Activated CD4-positive, alpha-beta memory T cell treated with anti-CD3 and anti-CD28 coated beads for 36 hours (primary cell): ENCODE measurements at regions not wholly inside any gene's neighbourhood (a gene's known extent, or its start where the extent isn't known, plus 50 kb on each side); places are given as distances from the start of the nearest gene placed in this dataset.

Source experiments
- CTCF ChIA-PET: fragments of 350-600 bp; sonication (Branson Sonifier 250); formaldehyde crosslinking; loops from one replicate; lab custom pipeline; 2021; ENCODE audit warnings: antibody characterized with exemption, inconsistent platforms; lab: Charles Lee
- POLR2A ChIA-PET: fragments of 350-600 bp; sonication (Branson Sonifier 250); formaldehyde crosslinking; loops from one replicate; lab custom pipeline; 2021; ENCODE audit warnings: antibody characterized with exemption; lab: Charles Lee
- DNase-seq: peaks from one replicate; pipeline ENCODE4 v3.0.0-alpha.2; 2020
- H3K27ac Mint-ChIP-seq: one replicate; pipeline ENCODE4 v1.8.0; 2021; ENCODE audit warnings: mixed read lengths
- H3K27me3 Mint-ChIP-seq: one replicate; pipeline ENCODE4 v1.8.0; 2021; ENCODE audit warnings: mixed read lengths
- H3K36me3 Mint-ChIP-seq: one replicate; pipeline ENCODE4 v1.8.0; 2021; ENCODE audit warnings: mixed read lengths
- H3K4me1 Mint-ChIP-seq: one replicate; pipeline ENCODE4 v1.8.0; 2021; ENCODE audit warnings: low read depth, mixed read lengths
- H3K4me3 Mint-ChIP-seq: one replicate; pipeline ENCODE4 v1.8.0; 2021; ENCODE audit warnings: mild to moderate bottlenecking, mixed read lengths
- H3K9me3 Mint-ChIP-seq: one replicate; pipeline ENCODE4 v1.8.0; 2021; ENCODE audit warnings: mixed read lengths
- intact Hi-C: fragments of 100-400 bp; cut with micrococcal nuclease; formaldehyde crosslinking; loops from one replicate; pipeline ENCODE4 v1.15.1; 2023

GRCh38 chr2:234592541-234592940 lies 95.7 kb upstream of the ARL4C start:
- Mint-ChIP-seq H3K36me3 (no peaks in the 10 kb centered on the region), H3K9me3 (no peaks in the 10 kb centered on the region), H3K4me1 (no peaks in the 10 kb centered on the region), H3K27ac (no peak overlapping the region), H3K27me3 (peaks cover 9% of the 10 kb centered on the region), H3K4me3 (no peak overlapping the region)
- CTCF ChIA-PET = no interaction called here
- no peak for DNase-seq
- POLR2A ChIA-PET = interaction anchor here (0.7 kb wide), 1 partner anchor 462 kb away, joined by 3 read pairs; no protein-coding TSS in a partner anchor
- intact Hi-C loops = no loop called here

- no peak overlapping the region for H3K4me3 Mint-ChIP-seq
- ChIA-PET POLR2A (no interaction called here), CTCF (no interaction called here)
- no peaks in the 10 kb centered on the region for H3K36me3 Mint-ChIP-seq
- no peaks in the 10 kb centered on the region for H3K9me3 Mint-ChIP-seq
- no peaks in the 10 kb centered on the region for H3K4me1 Mint-ChIP-seq
- no peak overlapping the region for H3K27ac Mint-ChIP-seq
- no peak for DNase-seq
- H3K27me3 Mint-ChIP-seq = peaks cover 7% of the 10 kb centered on the region
- intact Hi-C loops = no loop called here
Observed at GRCh38 chr2:234590076-234590475, 93.2 kb upstream of the ARL4C start.

- POLR2A ChIA-PET = no interaction called here
- no peaks in the 10 kb centered on the region for H3K9me3 Mint-ChIP-seq
- intact Hi-C loops = no loop called here
- peaks cover 13% of the 10 kb centered on the region for H3K27me3 Mint-ChIP-seq
- H3K27ac Mint-ChIP-seq = no peak overlapping the region
- no peak for DNase-seq
- no peaks in the 10 kb centered on the region for H3K36me3 Mint-ChIP-seq
- no peaks in the 10 kb centered on the region for H3K4me1 Mint-ChIP-seq
- CTCF ChIA-PET = no interaction called here
- no peak overlapping the region for H3K4me3 Mint-ChIP-seq
Observed at GRCh38 chr2:234588054-234588430, 91.2 kb upstream of the ARL4C start.

GRCh38 chr2:234587341-234588053 lies 90.6 kb upstream of the ARL4C start:
- no peak overlapping the region for H3K27ac Mint-ChIP-seq
- DNase-seq = no peak
- H3K4me1 Mint-ChIP-seq = no peaks in the 10 kb centered on the region
- H3K36me3 Mint-ChIP-seq = no peaks in the 10 kb centered on the region
- no peaks in the 10 kb centered on the region for H3K9me3 Mint-ChIP-seq
- ChIA-PET POLR2A (no interaction called here), CTCF (interaction anchor here (0.6 kb wide), 2 partner anchors 1097 to 1159 kb away, joined by 3 read pairs; no protein-coding TSS in a partner anchor)
- H3K4me3 Mint-ChIP-seq = no peak overlapping the region
- intact Hi-C loops = no loop called here
- peaks cover 14% of the 10 kb centered on the region for H3K27me3 Mint-ChIP-seq

- intact Hi-C loops = no loop called here
- no peak for DNase-seq
- Mint-ChIP-seq H3K27ac (no peak overlapping the region), H3K27me3 (peaks cover 7% of the 10 kb centered on the region), H3K36me3 (no peaks in the 10 kb centered on the region), H3K4me1 (no peaks in the 10 kb centered on the region), H3K9me3 (no peaks in the 10 kb centered on the region), H3K4me3 (no peak overlapping the region)
- ChIA-PET POLR2A (no interaction called here), CTCF (no interaction called here)
Observed at GRCh38 chr2:234583331-234583730, 86.5 kb upstream of the ARL4C start.

GRCh38 chr2:234580686-234581085 lies 83.8 kb upstream of the ARL4C start:
- no peak for DNase-seq
- no peaks in the 10 kb centered on the region for H3K9me3 Mint-ChIP-seq
- H3K4me1 Mint-ChIP-seq = no peaks in the 10 kb centered on the region
- H3K27ac Mint-ChIP-seq = no peak overlapping the region
- intact Hi-C loops = no loop called here
- H3K4me3 Mint-ChIP-seq = no peak overlapping the region
- H3K36me3 Mint-ChIP-seq = no peaks in the 10 kb centered on the region
- POLR2A ChIA-PET = no interaction called here
- CTCF ChIA-PET = no interaction called here
- peaks cover 7% of the 10 kb centered on the region for H3K27me3 Mint-ChIP-seq

- ChIA-PET CTCF (no interaction called here), POLR2A (no interaction called here)
- intact Hi-C loops = no loop called here
- Mint-ChIP-seq H3K27ac (no peak overlapping the region), H3K9me3 (no peaks in the 10 kb centered on the region), H3K4me1 (no peaks in the 10 kb centered on the region), H3K36me3 (no peaks in the 10 kb centered on the region), H3K4me3 (no peak overlapping the region), H3K27me3 (peaks cover 7% of the 10 kb centered on the region)
- no peak for DNase-seq
Observed at GRCh38 chr2:234579231-234579962, 82.5 kb upstream of the ARL4C start.

- ChIA-PET POLR2A (no interaction called here), CTCF (no interaction called here)
- Mint-ChIP-seq H3K9me3 (no peaks in the 10 kb centered on the region), H3K4me3 (no peak overlapping the region), H3K27ac (no peak overlapping the region), H3K4me1 (no peaks in the 10 kb centered on the region), H3K36me3 (no peaks in the 10 kb centered on the region), H3K27me3 (peaks cover 5% of the 10 kb centered on the region)
- intact Hi-C loops = no loop called here
- no peak for DNase-seq
Observed at GRCh38 chr2:234578389-234578788, 81.5 kb upstream of the ARL4C start.

- ChIA-PET POLR2A (no interaction called here), CTCF (no interaction called here)
- no peak overlapping the region for H3K27ac Mint-ChIP-seq
- intact Hi-C loops = no loop called here
- no peaks in the 10 kb centered on the region for H3K36me3 Mint-ChIP-seq
- H3K4me3 Mint-ChIP-seq = no peak overlapping the region
- H3K27me3 Mint-ChIP-seq = peaks cover 2% of the 10 kb centered on the region
- no peaks in the 10 kb centered on the region for H3K4me1 Mint-ChIP-seq
- DNase-seq = no peak
- H3K9me3 Mint-ChIP-seq = no peaks in the 10 kb centered on the region
Observed at GRCh38 chr2:234577191-234577590, 80.3 kb upstream of the ARL4C start.

- intact Hi-C loops = no loop called here
- no peak for DNase-seq
- Mint-ChIP-seq H3K4me1 (no peaks in the 10 kb centered on the region), H3K36me3 (no peaks in the 10 kb centered on the region), H3K4me3 (no peak overlapping the region), H3K27me3 (peaks cover 23% of the 10 kb centered on the region), H3K27ac (no peak overlapping the region), H3K9me3 (no peaks in the 10 kb centered on the region)
- ChIA-PET CTCF (no interaction called here), POLR2A (no interaction called here)
Observed at GRCh38 chr2:234571620-234572407, 74.9 kb upstream of the ARL4C start.

- Mint-ChIP-seq H3K4me3 (no peak overlapping the region), H3K36me3 (no peaks in the 10 kb centered on the region), H3K9me3 (no peaks in the 10 kb centered on the region), H3K27ac (no peak overlapping the region), H3K27me3 (peaks cover 25% of the 10 kb centered on the region), H3K4me1 (no peaks in the 10 kb centered on the region)
- POLR2A ChIA-PET = no interaction called here
- no peak for DNase-seq
- intact Hi-C loops = no loop called here
- CTCF ChIA-PET = no interaction called here
Observed at GRCh38 chr2:234570476-234570875, 73.6 kb upstream of the ARL4C start.

- Mint-ChIP-seq H3K36me3 (no peaks in the 10 kb centered on the region), H3K4me3 (no peak overlapping the region), H3K27me3 (peaks cover 25% of the 10 kb centered on the region), H3K27ac (no peak overlapping the region), H3K4me1 (no peaks in the 10 kb centered on the region), H3K9me3 (no peaks in the 10 kb centered on the region)
- intact Hi-C loops = no loop called here
- ChIA-PET CTCF (no interaction called here), POLR2A (no interaction called here)
- DNase-seq = no peak
Observed at GRCh38 chr2:234569776-234570430, 73.0 kb upstream of the ARL4C start.
